Naive thymus-derived CD4-positive, alpha-beta T cell (primary cell): ENCODE measurements at regions not wholly inside any gene's neighbourhood (a gene's known extent, or its start where the extent isn't known, plus 50 kb on each side); places are given as distances from the start of the nearest gene placed in this dataset.

Experiments used
- ATAC-seq: fragments of 150-1000 bp; cut with Tn5 transposase; 2 replicates; pipeline ENCODE4 v1.10.0; 2021; ENCODE audit warnings: mild to moderate bottlenecking, moderate library complexity
- CTCF ChIA-PET: fragments of 350-600 bp; sonication (Branson Sonifier 250); formaldehyde crosslinking; loops from one replicate; lab custom pipeline; 2021; ENCODE audit warnings: antibody characterized with exemption; lab: Charles Lee
- POLR2A ChIA-PET: fragments of 350-600 bp; sonication (Branson Sonifier 250); formaldehyde crosslinking; loops from one replicate; lab custom pipeline; 2021; ENCODE audit warnings: antibody characterized with exemption, inconsistent platforms; lab: Charles Lee
- DNase-seq, 9 donors: peaks; one replicate each; pipeline versions ENCODE4 v3.0.0 to v3.0.0-alpha.2; 2020 to 2022; ENCODE audit warnings: mixed read lengths in 1 of 9
- H3K27ac ChIP-seq: one replicate; pipeline ENCODE4 v1.7.0; 2013; ENCODE audit warnings: mild to moderate bottlenecking, low read depth, low read length, moderate library complexity
- H3K27me3 ChIP-seq, 2 donors: one replicate each; pipeline ENCODE4 v1.7.0; 2013; ENCODE audit warnings: low read length in 2 of 2, mild to moderate bottlenecking in 2 of 2, moderate library complexity in 2 of 2; ENCODE audit not compliant: control insufficient read depth in 2 of 2, insufficient read depth in 2 of 2
- H3K36me3 ChIP-seq, 3 experiments: 1 replicate in 2 of 3; 2 replicates in 1 of 3; pipeline ENCODE4 v1.7.0; 2013; ENCODE audit warnings: low read length in 3 of 3, mild to moderate bottlenecking in 3 of 3, moderate library complexity in 1 of 3; ENCODE audit not compliant: insufficient read depth in 3 of 3, control insufficient read depth in 2 of 3
- H3K4me1 ChIP-seq, 2 donors: one replicate each; pipeline ENCODE4 v1.7.0; 2013; ENCODE audit warnings: low read length in 2 of 2, mild to moderate bottlenecking in 2 of 2, moderate library complexity in 1 of 2; ENCODE audit not compliant: control insufficient read depth in 2 of 2, insufficient read depth in 2 of 2
- H3K4me3 ChIP-seq: 2 replicates; pipeline ENCODE4 v1.7.0; 2013; ENCODE audit warnings: mild to moderate bottlenecking, low read length
- H3K9me3 ChIP-seq, 3 experiments: 1 replicate in 2 of 3; 2 replicates in 1 of 3; pipeline ENCODE4 v1.7.0; 2013; ENCODE audit warnings: low read length in 3 of 3; ENCODE audit not compliant: control insufficient read depth in 2 of 3
- H3K27ac Mint-ChIP-seq, 9 donors: one replicate each; pipeline ENCODE4 v1.8.0; 2020 to 2022; ENCODE audit warnings: mixed read lengths in 9 of 9, mild to moderate bottlenecking in 8 of 9, moderate library complexity in 5 of 9, inconsistent platforms in 2 of 9
- H3K27me3 Mint-ChIP-seq, 5 donors: one replicate each; pipeline ENCODE4 v1.8.0; 2021 to 2022; ENCODE audit warnings: mixed read lengths in 5 of 5, mild to moderate bottlenecking in 1 of 5
- H3K36me3 Mint-ChIP-seq, 5 donors: one replicate each; pipeline ENCODE4 v1.8.0; 2020 to 2022; ENCODE audit warnings: mixed read lengths in 5 of 5, mild to moderate bottlenecking in 3 of 5, inconsistent platforms in 1 of 5
- H3K4me1 Mint-ChIP-seq, 7 donors: one replicate each; pipeline ENCODE4 v1.8.0; 2020 to 2022; ENCODE audit warnings: mixed read lengths in 7 of 7, mild to moderate bottlenecking in 3 of 7, inconsistent platforms in 1 of 7
- H3K4me3 Mint-ChIP-seq, 10 donors: one replicate each; pipeline ENCODE4 v1.8.0; 2020 to 2022; ENCODE audit warnings: mild to moderate bottlenecking in 10 of 10, mixed read lengths in 10 of 10, moderate library complexity in 6 of 10, inconsistent platforms in 2 of 10
- H3K9me3 Mint-ChIP-seq, 11 donors: one replicate each; pipeline ENCODE4 v1.8.0; 2020 to 2022; ENCODE audit warnings: mixed read lengths in 11 of 11, mild to moderate bottlenecking in 4 of 11, inconsistent platforms in 1 of 11, moderate library complexity in 1 of 11
- intact Hi-C, 2 donors: fragments of 100-400 bp; cut with micrococcal nuclease; formaldehyde crosslinking; loops; one replicate each; pipeline ENCODE4 v1.15.1; 2023

DNA sequence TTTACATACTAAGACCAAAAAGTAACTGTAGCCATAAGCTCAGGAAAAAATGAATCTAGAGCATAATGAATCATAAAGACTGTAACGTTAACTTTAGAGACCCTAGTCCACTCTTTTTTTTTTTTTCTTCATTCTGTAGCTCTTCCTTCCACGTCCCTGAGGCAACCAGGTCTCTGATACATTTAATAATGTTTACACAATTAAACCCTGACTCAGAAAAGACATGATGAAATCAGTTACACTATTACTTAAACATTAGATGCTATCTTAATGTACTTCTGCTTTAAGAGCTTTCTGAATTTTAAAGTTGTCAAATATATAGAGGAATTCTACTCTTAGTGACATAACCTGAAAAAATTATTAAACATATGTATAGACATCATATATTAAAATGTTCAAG, 1121.5 kb upstream of the DDX18 start:
- H3K27me3 ChIP-seq: no peaks in the 10 kb centered on the region
- Mint-ChIP-seq H3K9me3 (peaks cover 0 to 19% (median 0%) of the 10 kb centered on the region in 11 donors), H3K27me3 (no peaks in the 10 kb centered on the region), H3K36me3 (no peaks in the 10 kb centered on the region), H3K27ac (no peak overlapping the region), H3K4me3 (no peak overlapping the region), H3K4me1 (no peaks in the 10 kb centered on the region)
- CTCF ChIA-PET: no interaction called here
- H3K4me1 ChIP-seq: no peaks in the 10 kb centered on the region
- no peak overlapping the region for H3K27ac ChIP-seq
- DNase-seq (no peak), ATAC-seq (no peak)
- H3K4me3 ChIP-seq: no peak overlapping the region
- H3K9me3 ChIP-seq: no peaks in the 10 kb centered on the region
- intact Hi-C loops: no loop called here
- no peaks in the 10 kb centered on the region for H3K36me3 ChIP-seq
- POLR2A ChIA-PET: no interaction called here

GRCh38 chr2:116696223-116696622, 1118.3 kb upstream of the DDX18 start:
- H3K4me1 ChIP-seq: no peaks in the 10 kb centered on the region
- Mint-ChIP-seq H3K9me3 (peaks cover 0 to 6% (median 0%) of the 10 kb centered on the region in 11 donors), H3K27ac (no peak overlapping the region), H3K27me3 (no peaks in the 10 kb centered on the region), H3K36me3 (no peaks in the 10 kb centered on the region), H3K4me1 (no peaks in the 10 kb centered on the region), H3K4me3 (no peak overlapping the region)
- H3K4me3 ChIP-seq: no peak overlapping the region
- H3K36me3 ChIP-seq: no peaks in the 10 kb centered on the region
- H3K27ac ChIP-seq: no peak overlapping the region
- ChIA-PET CTCF (interaction anchor here (1.2 kb wide), 1 partner anchor 11 kb away, joined by 5 read pairs; no protein-coding TSS in a partner anchor), POLR2A (no interaction called here)
- intact Hi-C loops: no loop called here
- ATAC-seq (no peak), DNase-seq (no peak)
- no peaks in the 10 kb centered on the region for H3K27me3 ChIP-seq
- no peaks in the 10 kb centered on the region for H3K9me3 ChIP-seq

DNA sequence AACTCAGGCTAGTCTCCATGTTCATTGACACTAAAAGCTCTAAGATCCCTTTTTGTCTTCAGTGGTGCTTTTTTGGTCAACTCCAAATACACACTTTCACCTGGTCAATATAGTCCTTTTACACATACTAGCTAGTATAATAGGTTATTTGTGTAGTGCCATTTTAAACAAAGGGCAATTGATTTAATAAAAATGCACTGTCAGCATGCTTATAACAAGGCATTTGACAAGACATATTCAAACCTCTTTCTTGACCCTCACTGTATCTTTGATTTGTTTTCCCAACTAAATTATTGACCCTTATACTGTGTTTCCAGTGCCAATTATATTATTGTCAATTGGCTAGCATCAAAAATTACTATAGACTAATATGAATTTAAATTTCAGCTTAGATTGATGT, 1117.6 kb upstream of the DDX18 start:
- Histone ChIP-seq H3K4me1 (no peaks in the 10 kb centered on the region), H3K27me3 (no peaks in the 10 kb centered on the region), H3K27ac (no peak overlapping the region), H3K4me3 (no peak overlapping the region), H3K36me3 (no peaks in the 10 kb centered on the region), H3K9me3 (no peaks in the 10 kb centered on the region)
- H3K4me3 Mint-ChIP-seq: no peak overlapping the region
- no peak overlapping the region for H3K27ac Mint-ChIP-seq
- ChIA-PET CTCF (no interaction called here), POLR2A (no interaction called here)
- peaks cover 0 to 7% (median 0%) of the 10 kb centered on the region in 11 donors for H3K9me3 Mint-ChIP-seq
- DNase-seq: no peak
- no peaks in the 10 kb centered on the region for H3K36me3 Mint-ChIP-seq
- intact Hi-C loops: no loop called here
- H3K27me3 Mint-ChIP-seq: no peaks in the 10 kb centered on the region
- no peaks in the 10 kb centered on the region for H3K4me1 Mint-ChIP-seq
- ATAC-seq: no peak

- no peak for DNase-seq
- Histone ChIP-seq H3K4me1 (no peaks in the 10 kb centered on the region), H3K36me3 (no peaks in the 10 kb centered on the region), H3K9me3 (no peaks in the 10 kb centered on the region), H3K27me3 (no peaks in the 10 kb centered on the region), H3K27ac (no peak overlapping the region), H3K4me3 (no peak overlapping the region)
- ChIA-PET CTCF (interaction anchor here (1.5 kb wide), 1 partner anchor 11 kb away, joined by 5 read pairs; no protein-coding TSS in a partner anchor), POLR2A (no interaction called here)
- intact Hi-C loops: no loop called here
- ATAC-seq: no peak
- Mint-ChIP-seq H3K9me3 (peaks cover 0 to 19% (median 13%) of the 10 kb centered on the region in 11 donors), H3K4me1 (no peaks in the 10 kb centered on the region), H3K4me3 (no peak overlapping the region), H3K27me3 (no peaks in the 10 kb centered on the region), H3K36me3 (no peaks in the 10 kb centered on the region), H3K27ac (no peak overlapping the region)
Measured at GRCh38 chr2:116706396-116706795, 1108.1 kb upstream of the DDX18 start.

DNA sequence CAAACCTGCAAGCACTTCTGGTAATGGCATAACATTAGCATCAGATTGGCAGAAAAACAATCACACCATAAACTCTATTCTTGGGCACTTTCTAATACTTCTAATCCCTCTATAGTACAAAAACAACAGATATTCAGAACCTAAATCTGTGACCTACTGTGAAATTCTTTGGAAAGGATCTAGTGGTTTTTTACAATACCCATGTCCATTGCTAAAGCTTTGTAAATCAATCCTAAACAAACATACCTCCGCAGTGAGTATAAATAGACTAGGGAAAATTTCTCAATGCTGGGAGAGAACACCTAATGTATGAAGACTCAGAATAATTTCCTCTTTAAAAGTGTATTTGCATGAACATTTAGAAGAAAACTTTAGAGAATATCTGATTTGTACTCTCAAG, 1098.5 kb upstream of the DDX18 start:
- no peak overlapping the region for H3K4me3 Mint-ChIP-seq
- H3K36me3 Mint-ChIP-seq: no peaks in the 10 kb centered on the region
- H3K4me1 Mint-ChIP-seq: no peaks in the 10 kb centered on the region
- Histone ChIP-seq H3K36me3 (no peaks in the 10 kb centered on the region), H3K27me3 (no peaks in the 10 kb centered on the region), H3K4me1 (no peaks in the 10 kb centered on the region), H3K4me3 (no peak overlapping the region), H3K9me3 (no peaks in the 10 kb centered on the region), H3K27ac (no peak overlapping the region)
- DNase-seq (no peak), ATAC-seq (no peak)
- ChIA-PET POLR2A (no interaction called here), CTCF (no interaction called here)
- peaks cover 0 to 22% (median 4%) of the 10 kb centered on the region in 11 donors for H3K9me3 Mint-ChIP-seq
- intact Hi-C loops: no loop called here
- no peaks in the 10 kb centered on the region for H3K27me3 Mint-ChIP-seq
- H3K27ac Mint-ChIP-seq: no peak overlapping the region

- POLR2A ChIA-PET: no interaction called here
- Histone ChIP-seq H3K27me3 (no peaks in the 10 kb centered on the region), H3K4me1 (no peaks in the 10 kb centered on the region), H3K9me3 (no peaks in the 10 kb centered on the region), H3K36me3 (no peaks in the 10 kb centered on the region), H3K27ac (no peak overlapping the region), H3K4me3 (no peak overlapping the region)
- no peak for DNase-seq
- Mint-ChIP-seq H3K27ac (no peak overlapping the region), H3K4me1 (no peaks in the 10 kb centered on the region), H3K27me3 (no peaks in the 10 kb centered on the region), H3K9me3 (peaks cover 0 to 21% (median 4%) of the 10 kb centered on the region in 11 donors), H3K36me3 (no peaks in the 10 kb centered on the region), H3K4me3 (no peak overlapping the region)
- intact Hi-C loops: no loop called here
- CTCF ChIA-PET: no interaction called here
- ATAC-seq: no peak
Measured at GRCh38 chr2:116716444-116716843, 1098.0 kb upstream of the DDX18 start.

DNA sequence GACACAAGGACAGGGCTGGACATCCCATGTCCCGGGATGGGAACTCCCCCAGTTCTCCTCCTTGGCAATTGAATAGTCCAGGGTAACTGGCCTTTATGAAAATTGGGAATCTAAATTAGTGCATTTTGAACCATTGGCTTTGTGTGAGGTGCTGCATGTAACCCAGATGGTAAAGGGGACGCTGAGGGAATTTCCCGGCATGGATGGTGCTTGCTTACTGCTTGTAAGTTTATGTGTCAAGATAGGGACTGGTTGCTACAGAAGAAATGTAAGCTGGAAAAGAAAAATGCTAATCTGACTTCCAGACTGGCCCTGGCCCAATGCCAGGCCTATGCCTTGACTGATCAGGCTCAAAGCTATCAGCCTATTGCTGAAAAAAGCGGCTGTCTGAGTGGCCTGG, 1096.7 kb upstream of the DDX18 start:
- H3K27ac Mint-ChIP-seq: no peak overlapping the region
- POLR2A ChIA-PET: no interaction called here
- H3K4me3 ChIP-seq: no peak overlapping the region
- intact Hi-C loops: no loop called here
- no peaks in the 10 kb centered on the region for H3K36me3 ChIP-seq
- ATAC-seq: no peak
- H3K4me1 Mint-ChIP-seq: no peaks in the 10 kb centered on the region
- no peak overlapping the region for H3K27ac ChIP-seq
- DNase-seq: no peak
- CTCF ChIA-PET: no interaction called here
- H3K9me3 Mint-ChIP-seq: peaks cover 0 to 25% (median 4%) of the 10 kb centered on the region in 11 donors
- H3K27me3 Mint-ChIP-seq: no peaks in the 10 kb centered on the region
- H3K4me1 ChIP-seq: no peaks in the 10 kb centered on the region
- H3K36me3 Mint-ChIP-seq: no peaks in the 10 kb centered on the region
- no peaks in the 10 kb centered on the region for H3K27me3 ChIP-seq
- H3K9me3 ChIP-seq: no peaks in the 10 kb centered on the region
- H3K4me3 Mint-ChIP-seq: no peak overlapping the region
